Upper lobe of right lung (tissue), 1 donor: ENCODE measurements at regions not wholly inside any gene's neighbourhood (a gene's known extent, or its start where the extent isn't known, plus 50 kb on each side); places are given as distances from the start of the nearest gene placed in this dataset.
"Not testable (repeated sequence)": the region's sequence is repeated elsewhere in the genome, so short reads cannot be mapped to it uniquely, and the experiment has no call there.

Source experiments
- ATAC-seq: fragments of 200-7000 bp; cut with Tn5 transposase; one replicate; pipeline ENCODE4 v1.9.1; 2020; ENCODE audit warnings: mild to moderate bottlenecking, moderate library complexity
- DNase-seq: peaks from one replicate; pipeline ENCODE4 v3.0.0-alpha.2; 2020
- H3K27ac ChIP-seq: fragments of 200-600 bp; one replicate; pipeline ENCODE4 v1.8.0; 2022
- H3K27me3 ChIP-seq: fragments of 200-600 bp; one replicate; pipeline ENCODE4 v1.8.0; 2022; ENCODE audit warnings: mild to moderate bottlenecking
- H3K36me3 ChIP-seq: fragments of 200-600 bp; one replicate; pipeline ENCODE4 v1.8.0; 2022
- H3K4me1 ChIP-seq: fragments of 200-600 bp; one replicate; pipeline ENCODE4 v1.8.0; 2022
- H3K4me3 ChIP-seq: fragments of 200-600 bp; one replicate; pipeline ENCODE4 v1.8.0; 2022; ENCODE audit warnings: mild to moderate bottlenecking
- H3K9me3 ChIP-seq: fragments of 200-600 bp; one replicate; pipeline ENCODE4 v1.8.0; 2022
- intact Hi-C: fragments of 100-400 bp; cut with DNase I; formaldehyde crosslinking; loops from one replicate; pipeline ENCODE4 v1.11.0; 2022
- TF ChIP-seq, protein P1 (sequence below): fragments of 200-600 bp; IDR thresholded peaks from one replicate; pipeline ENCODE4 v1.8.0; 2022; ENCODE audit warnings: antibody characterized with exemption
- donor health status: DM: no; HTN: yes; CAD: no; lungs with severe emphysema.

DNA sequence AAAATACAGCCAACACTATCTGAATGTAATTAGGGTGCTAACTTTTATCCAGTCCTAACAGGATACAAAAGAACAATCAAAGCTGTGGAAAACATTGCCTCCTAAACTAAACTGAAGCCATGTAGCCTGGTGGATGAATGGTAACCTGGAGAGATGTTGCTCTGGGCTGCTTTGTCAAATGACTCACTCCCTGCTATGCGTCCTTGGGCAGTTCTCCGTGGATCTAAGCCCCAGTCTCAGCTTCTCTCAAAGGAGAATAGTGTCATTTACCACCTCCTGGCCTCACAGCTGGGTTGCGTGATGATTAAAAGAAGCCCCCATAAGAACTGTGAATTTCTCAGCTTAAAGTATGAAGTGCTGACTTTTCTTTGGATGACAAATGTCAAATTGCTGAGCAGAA is 203.7 kb downstream of the ICOS start:
- DNase-seq (no peak), ATAC-seq (no peak)
- Histone ChIP-seq H3K9me3 (no peaks in the 10 kb centered on the region), H3K36me3 (no peaks in the 10 kb centered on the region), H3K27ac (no peak overlapping the region), H3K4me1 (no peaks in the 10 kb centered on the region), H3K27me3 (no peaks in the 10 kb centered on the region), H3K4me3 (no peak overlapping the region)
- TF ChIP-seq, protein P1, sequence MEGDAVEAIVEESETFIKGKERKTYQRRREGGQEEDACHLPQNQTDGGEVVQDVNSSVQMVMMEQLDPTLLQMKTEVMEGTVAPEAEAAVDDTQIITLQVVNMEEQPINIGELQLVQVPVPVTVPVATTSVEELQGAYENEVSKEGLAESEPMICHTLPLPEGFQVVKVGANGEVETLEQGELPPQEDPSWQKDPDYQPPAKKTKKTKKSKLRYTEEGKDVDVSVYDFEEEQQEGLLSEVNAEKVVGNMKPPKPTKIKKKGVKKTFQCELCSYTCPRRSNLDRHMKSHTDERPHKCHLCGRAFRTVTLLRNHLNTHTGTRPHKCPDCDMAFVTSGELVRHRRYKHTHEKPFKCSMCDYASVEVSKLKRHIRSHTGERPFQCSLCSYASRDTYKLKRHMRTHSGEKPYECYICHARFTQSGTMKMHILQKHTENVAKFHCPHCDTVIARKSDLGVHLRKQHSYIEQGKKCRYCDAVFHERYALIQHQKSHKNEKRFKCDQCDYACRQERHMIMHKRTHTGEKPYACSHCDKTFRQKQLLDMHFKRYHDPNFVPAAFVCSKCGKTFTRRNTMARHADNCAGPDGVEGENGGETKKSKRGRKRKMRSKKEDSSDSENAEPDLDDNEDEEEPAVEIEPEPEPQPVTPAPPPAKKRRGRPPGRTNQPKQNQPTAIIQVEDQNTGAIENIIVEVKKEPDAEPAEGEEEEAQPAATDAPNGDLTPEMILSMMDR = no peak
- intact Hi-C loops = no loop called here

DNA sequence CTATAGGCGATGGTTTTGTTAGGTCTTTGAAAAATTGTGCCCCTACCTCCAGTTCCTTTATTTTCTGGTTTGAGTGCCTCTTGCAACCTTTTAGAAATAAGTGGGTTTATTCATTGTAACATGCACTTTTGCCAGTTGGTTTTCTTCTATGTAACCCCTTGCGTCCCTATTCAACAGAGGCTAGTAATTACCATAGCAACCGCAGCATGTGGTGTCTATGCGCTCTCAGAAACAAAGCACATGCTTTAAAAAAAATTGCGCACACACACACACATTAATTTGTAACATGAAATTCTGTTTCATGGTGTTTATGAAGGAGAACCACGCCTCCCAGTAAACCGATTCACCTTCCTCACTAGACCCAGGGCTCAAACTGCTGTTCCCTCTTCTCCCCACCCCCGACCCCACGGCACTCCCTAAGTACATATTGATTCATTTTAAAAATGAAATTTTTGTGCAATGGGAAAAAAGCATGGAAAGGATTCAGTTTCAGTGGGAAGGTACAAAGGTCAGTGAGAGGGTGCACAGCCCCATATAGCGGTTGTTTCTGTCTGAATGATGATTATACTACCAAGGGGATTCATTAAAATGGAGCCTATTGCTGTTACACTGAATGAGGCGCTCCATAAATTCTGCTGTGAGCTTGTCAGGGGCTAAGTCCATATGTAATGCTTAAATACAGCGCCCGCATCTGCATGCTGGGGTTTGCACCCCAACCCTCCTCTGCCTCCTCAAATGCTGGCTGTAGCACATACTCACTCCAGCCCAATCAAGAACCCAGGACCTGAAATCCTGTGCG is 206.9 kb downstream of the ICOS start:
- DNase-seq (no peak), ATAC-seq (no peak)
- intact Hi-C loops = no loop called here
- Histone ChIP-seq H3K36me3 (no peaks in the 10 kb centered on the region), H3K4me1 (peaks cover 5% of the 10 kb centered on the region), H3K27me3 (no peaks in the 10 kb centered on the region), H3K27ac (no peak overlapping the region), H3K9me3 (no peaks in the 10 kb centered on the region), H3K4me3 (no peak overlapping the region)
- TF ChIP-seq, protein P1 = no peak

DNA sequence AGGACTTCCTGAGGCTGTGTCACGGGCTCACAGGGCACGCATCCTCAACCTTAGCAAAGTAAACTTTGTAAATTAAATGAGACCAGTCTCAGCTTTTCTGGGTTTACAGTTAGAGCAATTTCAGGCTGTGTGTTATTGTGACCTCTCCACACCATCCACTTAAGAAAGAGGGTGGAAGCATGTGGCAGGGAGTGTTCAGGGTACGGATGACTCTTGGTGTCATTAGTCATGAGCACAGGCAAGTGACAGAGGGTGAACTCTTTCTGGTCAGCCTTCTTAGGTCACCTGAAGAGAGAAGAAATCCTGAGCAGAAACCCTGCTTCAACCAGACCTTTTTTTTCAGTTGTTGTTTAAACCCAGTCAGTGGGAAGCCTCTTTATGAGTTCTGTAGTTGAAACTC is 207.9 kb downstream of the ICOS start:
- no peak for DNase-seq
- intact Hi-C loops = no loop called here

DNA sequence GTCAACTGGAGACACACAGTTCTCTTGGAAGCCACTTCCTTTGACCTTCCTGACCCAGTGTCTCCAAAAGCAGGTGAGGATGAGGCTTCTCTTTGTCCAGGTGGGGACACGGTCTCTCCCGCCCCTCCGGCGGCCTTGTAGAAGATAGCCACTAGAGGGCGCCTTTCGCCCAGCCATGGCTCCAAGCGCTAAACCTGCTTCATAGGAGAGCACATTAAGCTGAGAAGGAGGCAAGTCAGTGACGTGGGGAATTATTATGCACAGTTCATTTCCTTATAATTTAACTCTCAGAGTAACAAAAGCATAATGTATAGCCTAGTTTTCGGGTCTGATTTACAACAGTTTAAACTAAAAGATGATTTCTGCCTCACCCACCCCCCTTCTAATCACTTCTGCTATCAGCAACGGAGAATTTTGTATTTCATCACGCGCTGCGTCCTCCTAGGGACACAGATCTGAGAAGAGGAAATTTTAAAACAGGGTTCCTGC is 208.7 kb downstream of the ICOS start:
- H3K4me3 ChIP-seq = peak overlapping the region; percentile 50
- H3K27ac ChIP-seq = peak overlapping the region; percentile 63
- H3K4me1 ChIP-seq = peaks cover 5% of the 10 kb centered on the region
- TF ChIP-seq, protein P1 = peak; percentile 96
- peak; percentile 99 for ATAC-seq
- no peaks in the 10 kb centered on the region for H3K9me3 ChIP-seq
- DNase-seq = peak; percentile 85
- H3K27me3 ChIP-seq = no peaks in the 10 kb centered on the region
- intact Hi-C loops = no loop called here
- H3K36me3 ChIP-seq = no peaks in the 10 kb centered on the region

More for the DNA sequence above, 207.9 kb downstream of the ICOS start:
- H3K27me3 ChIP-seq = no peaks in the 10 kb centered on the region
- H3K27ac ChIP-seq = no peak overlapping the region
- H3K9me3 ChIP-seq = no peaks in the 10 kb centered on the region
- H3K4me3 ChIP-seq = no peak overlapping the region
- TF ChIP-seq, protein P1 = no peak
- no peak for ATAC-seq
- H3K36me3 ChIP-seq = no peaks in the 10 kb centered on the region
- H3K4me1 ChIP-seq = peaks cover 5% of the 10 kb centered on the region

DNA sequence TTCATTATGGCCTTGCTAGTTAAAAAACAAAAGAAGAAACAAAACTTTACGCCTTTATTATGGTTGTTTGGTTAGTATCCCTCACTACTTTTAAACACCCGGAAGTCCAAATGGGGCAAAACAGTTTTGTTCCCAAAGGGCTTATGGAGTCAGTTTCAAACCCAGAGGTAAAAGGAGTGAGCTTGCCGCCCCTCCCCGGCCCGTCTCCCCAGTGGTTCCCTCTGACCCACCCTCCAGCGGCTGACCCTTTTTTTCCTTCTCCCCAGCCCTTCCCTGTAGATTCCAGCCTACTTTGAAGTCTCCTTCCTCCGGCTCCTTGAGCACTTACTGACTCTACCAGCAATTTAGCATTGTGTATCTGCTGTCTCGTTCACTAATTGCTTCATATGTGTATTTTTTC is 209.2 kb downstream of the ICOS start:
- no peaks in the 10 kb centered on the region for H3K9me3 ChIP-seq
- no peaks in the 10 kb centered on the region for H3K36me3 ChIP-seq
- DNase-seq (no peak), ATAC-seq (peak; percentile 16)
- TF ChIP-seq, protein P1 = no peak
- H3K27me3 ChIP-seq = no peaks in the 10 kb centered on the region
- peak overlapping the region; percentile 63 for H3K27ac ChIP-seq
- H3K4me3 ChIP-seq = peak overlapping the region; percentile 50
- intact Hi-C loops = no loop called here
- peaks cover 5% of the 10 kb centered on the region for H3K4me1 ChIP-seq

DNA sequence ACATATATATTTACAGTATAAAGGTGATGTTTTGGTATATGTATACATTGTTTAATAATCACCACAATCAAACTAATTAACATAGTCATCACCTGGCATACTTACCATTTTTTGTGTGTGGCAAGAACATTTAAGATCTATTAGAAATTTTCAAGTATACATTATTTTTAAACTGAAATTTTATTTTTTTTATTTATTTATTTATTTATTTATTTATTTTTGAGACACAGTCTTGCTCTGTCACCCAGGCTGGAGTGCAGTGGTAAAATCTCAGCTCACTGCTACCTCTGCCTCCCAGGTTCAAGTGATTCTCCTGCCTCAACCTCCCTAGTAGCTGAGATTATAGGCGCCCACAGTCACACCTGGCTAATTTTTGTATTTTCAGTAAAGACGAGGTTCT is 210.5 kb downstream of the ICOS start:
- intact Hi-C loops, DNase-seq, H3K27ac ChIP-seq, H3K36me3 ChIP-seq, H3K4me1 ChIP-seq, H3K9me3 ChIP-seq, H3K4me3 ChIP-seq, H3K27me3 ChIP-seq, ATAC-seq: not testable (repeated sequence)
